ENCODE measurements at regions not wholly inside any gene's neighbourhood (a gene's known extent, or its start where the extent isn't known, plus 50 kb on each side); places are given as distances from the start of the nearest gene placed in this dataset.
"Not testable (repeated sequence)": the region's sequence is repeated elsewhere in the genome, so short reads cannot be mapped to it uniquely, and the experiment has no call there.

DNA sequence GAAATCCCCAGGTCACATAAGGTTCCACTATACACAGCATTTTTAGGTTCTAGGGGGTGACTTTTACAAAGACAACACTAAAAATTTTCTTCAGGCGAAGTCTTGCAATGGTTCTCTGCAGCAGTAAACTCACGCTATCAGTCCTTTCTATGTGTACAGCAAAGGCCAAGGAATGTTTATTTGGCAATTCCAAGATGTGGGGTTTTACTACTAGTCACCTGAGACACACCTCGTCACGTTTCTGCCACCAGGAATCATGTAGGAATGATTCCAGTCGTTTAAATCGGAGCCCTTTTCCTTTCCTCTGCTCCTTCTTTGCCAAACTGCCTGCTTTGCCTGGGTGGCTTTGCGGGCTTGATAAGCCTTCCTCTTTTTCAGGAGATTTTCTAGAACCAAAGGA, 75.9 kb upstream of the ENPEP start:
- no peak overlapping the region for H3K4me3 ChIP-seq
- ATAC-seq (no peak), DNase-seq (no peak)
- TF ChIP-seq, protein P1, sequence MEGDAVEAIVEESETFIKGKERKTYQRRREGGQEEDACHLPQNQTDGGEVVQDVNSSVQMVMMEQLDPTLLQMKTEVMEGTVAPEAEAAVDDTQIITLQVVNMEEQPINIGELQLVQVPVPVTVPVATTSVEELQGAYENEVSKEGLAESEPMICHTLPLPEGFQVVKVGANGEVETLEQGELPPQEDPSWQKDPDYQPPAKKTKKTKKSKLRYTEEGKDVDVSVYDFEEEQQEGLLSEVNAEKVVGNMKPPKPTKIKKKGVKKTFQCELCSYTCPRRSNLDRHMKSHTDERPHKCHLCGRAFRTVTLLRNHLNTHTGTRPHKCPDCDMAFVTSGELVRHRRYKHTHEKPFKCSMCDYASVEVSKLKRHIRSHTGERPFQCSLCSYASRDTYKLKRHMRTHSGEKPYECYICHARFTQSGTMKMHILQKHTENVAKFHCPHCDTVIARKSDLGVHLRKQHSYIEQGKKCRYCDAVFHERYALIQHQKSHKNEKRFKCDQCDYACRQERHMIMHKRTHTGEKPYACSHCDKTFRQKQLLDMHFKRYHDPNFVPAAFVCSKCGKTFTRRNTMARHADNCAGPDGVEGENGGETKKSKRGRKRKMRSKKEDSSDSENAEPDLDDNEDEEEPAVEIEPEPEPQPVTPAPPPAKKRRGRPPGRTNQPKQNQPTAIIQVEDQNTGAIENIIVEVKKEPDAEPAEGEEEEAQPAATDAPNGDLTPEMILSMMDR (IDR thresholded peaks at IDR 0.05): no peak
- no peak for TF ChIP-seq POLR2A (IDR thresholded peaks at IDR 0.05)
- H3K4me1 ChIP-seq: no peaks in the 10 kb centered on the region
- H3K27me3 ChIP-seq: no peaks in the 10 kb centered on the region
- intact Hi-C loops (cut with DNase I): no loop called here
- no peaks in the 10 kb centered on the region for H3K9me3 ChIP-seq
- H3K27ac ChIP-seq: no peak overlapping the region
- WGBS, 2 donors: 50 to 73% methylated on average over 7 of the region's 7 CpGs
- H3K36me3 ChIP-seq (replicated peaks in 1 of 2; ENCODE audit: insufficient read depth in 1 of 2, low read depth in 2 of 2): no peaks in the 10 kb centered on the region

DNA sequence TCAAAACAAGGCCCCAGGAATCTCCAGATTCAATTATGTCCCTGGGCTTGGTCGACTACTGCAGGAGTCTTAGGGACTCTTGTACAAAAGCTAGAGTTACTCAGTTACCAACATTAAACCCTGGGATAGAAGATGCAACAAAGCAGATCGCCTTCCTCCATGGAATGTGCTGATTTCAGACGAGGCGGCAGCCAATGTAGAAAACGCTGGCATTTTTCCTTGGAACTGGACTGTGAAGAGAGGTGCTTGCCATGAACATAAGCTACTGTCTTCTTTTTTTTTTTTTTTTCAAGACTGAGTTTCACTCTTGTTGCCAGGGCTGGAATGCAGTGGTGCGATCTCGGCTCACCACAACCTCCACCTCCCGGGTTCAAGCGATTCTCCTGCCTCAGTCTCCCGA, 76.9 kb upstream of the ENPEP start:
- WGBS, 2 donors: 73 to 79% methylated on average over 10 of the region's 10 CpGs
- H3K4me1 ChIP-seq; DNase-seq; H3K9me3 ChIP-seq; H3K36me3 ChIP-seq (replicated peaks in 1 of 2; ENCODE audit: insufficient read depth in 1 of 2, low read depth in 2 of 2); H3K4me3 ChIP-seq; intact Hi-C loops (cut with DNase I); ATAC-seq; H3K27ac ChIP-seq; H3K27me3 ChIP-seq: not testable (repeated sequence)

DNA sequence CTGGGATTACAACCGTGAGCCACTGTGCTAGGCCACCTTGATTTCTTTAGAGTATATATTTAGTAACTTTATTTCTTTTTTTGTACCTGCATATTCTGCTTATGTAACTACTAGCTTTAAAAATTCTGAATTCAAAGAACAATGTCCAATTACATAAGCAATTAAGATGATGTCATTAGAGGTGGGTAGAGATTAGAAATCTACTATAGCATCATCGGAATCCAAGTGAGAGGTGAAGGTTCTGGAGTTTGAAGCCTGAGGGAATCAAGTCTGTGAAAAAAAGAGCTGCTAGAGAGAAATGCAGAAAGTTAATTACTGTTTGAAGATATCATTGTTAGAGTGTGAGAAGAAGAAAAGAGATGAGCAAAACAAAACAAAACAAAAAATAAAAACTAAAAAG, 79.0 kb upstream of the ENPEP start:
- no peaks in the 10 kb centered on the region for H3K4me1 ChIP-seq
- TF ChIP-seq POLR2A (IDR thresholded peaks at IDR 0.05): no peak
- TF ChIP-seq, protein P1 (IDR thresholded peaks at IDR 0.05): no peak
- no peak overlapping the region for H3K4me3 ChIP-seq
- no peaks in the 10 kb centered on the region for H3K9me3 ChIP-seq
- intact Hi-C loops (cut with DNase I): no loop called here
- H3K27me3 ChIP-seq: no peaks in the 10 kb centered on the region
- DNase-seq: no peak
- no peak for ATAC-seq
- no peaks in the 10 kb centered on the region for H3K36me3 ChIP-seq (replicated peaks in 1 of 2; ENCODE audit: insufficient read depth in 1 of 2, low read depth in 2 of 2)
- WGBS, 2 donors: 85 to 88% methylated on average over 2 of the region's 2 CpGs
- H3K27ac ChIP-seq: no peak overlapping the region

DNA sequence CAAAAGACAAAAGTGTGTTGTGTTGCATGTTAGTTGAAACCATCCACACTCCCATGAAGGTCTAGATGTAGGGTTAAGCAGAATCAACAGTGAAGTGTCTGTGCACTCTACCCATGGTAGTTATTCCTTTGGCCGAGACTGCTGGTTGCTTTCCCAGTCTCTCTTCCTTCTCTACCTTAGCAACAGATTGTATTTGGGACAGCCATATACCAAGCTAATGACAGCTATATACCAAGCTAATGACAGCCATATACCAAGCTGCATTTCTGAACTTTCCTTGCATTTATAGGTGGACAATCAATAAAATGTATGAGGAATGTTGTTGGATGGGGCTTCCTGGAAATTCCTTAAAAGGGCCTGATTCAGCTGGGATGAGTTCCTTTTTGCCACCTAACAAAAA, 80.5 kb upstream of the ENPEP start:
- H3K4me3 ChIP-seq: no peak overlapping the region
- 75 to 89% methylated on average over 1 of the region's 1 CpG for WGBS, 2 donors
- no peak overlapping the region for H3K27ac ChIP-seq
- H3K9me3 ChIP-seq: no peaks in the 10 kb centered on the region
- no peak for ATAC-seq
- TF ChIP-seq POLR2A (IDR thresholded peaks at IDR 0.05): no peak
- TF ChIP-seq, protein P1 (IDR thresholded peaks at IDR 0.05): no peak
- no peaks in the 10 kb centered on the region for H3K36me3 ChIP-seq (replicated peaks in 1 of 2; ENCODE audit: insufficient read depth in 1 of 2, low read depth in 2 of 2)
- no peaks in the 10 kb centered on the region for H3K27me3 ChIP-seq
- intact Hi-C loops (cut with DNase I): no loop called here
- no peaks in the 10 kb centered on the region for H3K4me1 ChIP-seq
- DNase-seq: no peak

DNA sequence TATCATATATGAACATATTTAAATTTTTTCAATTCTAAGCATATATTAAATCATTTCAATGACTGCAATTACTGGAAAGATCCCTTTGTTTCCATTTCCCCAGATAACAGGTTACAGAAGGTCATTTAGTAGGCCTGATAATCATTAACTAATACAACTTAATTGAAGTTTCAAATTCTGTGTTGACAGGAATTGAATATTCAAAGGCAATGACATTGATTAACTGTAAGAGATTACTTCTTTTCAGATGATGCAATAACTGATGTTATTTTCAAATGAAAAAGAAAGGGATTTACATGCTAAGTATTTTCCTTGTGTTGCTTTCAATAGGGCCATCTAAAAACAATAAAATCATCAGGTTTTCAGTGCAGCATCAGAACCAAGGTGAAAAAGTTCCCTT, 81.1 kb upstream of the ENPEP start:
- DNase-seq: no peak
- Histone ChIP-seq H3K27me3 (no peaks in the 10 kb centered on the region), H3K36me3 (replicated peaks in 1 of 2; ENCODE audit: insufficient read depth in 1 of 2, low read depth in 2 of 2) (no peaks in the 10 kb centered on the region), H3K4me1 (no peaks in the 10 kb centered on the region), H3K4me3 (no peak overlapping the region), H3K9me3 (no peaks in the 10 kb centered on the region), H3K27ac (no peak overlapping the region)
- no peak for TF ChIP-seq POLR2A (IDR thresholded peaks at IDR 0.05)
- intact Hi-C loops (cut with DNase I): no loop called here
- ATAC-seq: no peak

DNA sequence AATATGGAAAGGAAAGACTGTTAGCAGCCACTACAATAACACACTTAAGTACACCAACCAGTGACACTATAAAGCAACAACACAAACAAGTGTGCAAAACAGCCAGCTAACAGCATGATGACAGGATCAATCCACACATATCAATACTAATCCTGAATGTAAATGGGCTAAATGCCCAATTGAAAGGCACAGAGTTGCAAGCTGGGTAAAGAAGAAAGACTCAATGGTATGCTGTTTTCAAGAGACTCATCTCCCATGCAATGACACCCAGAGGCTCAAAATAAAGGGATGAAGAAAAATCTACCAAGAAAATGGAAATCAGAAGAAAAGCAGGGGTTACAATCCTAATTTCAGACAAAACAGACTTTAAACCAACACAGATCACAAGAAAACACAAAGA, 94.2 kb upstream of the ENPEP start:
- TF ChIP-seq, protein P1 (IDR thresholded peaks at IDR 0.05): no peak
- TF ChIP-seq POLR2A (IDR thresholded peaks at IDR 0.05): no peak
- H3K4me1 ChIP-seq: no peaks in the 10 kb centered on the region
- no peaks in the 10 kb centered on the region for H3K36me3 ChIP-seq (replicated peaks in 1 of 2; ENCODE audit: insufficient read depth in 1 of 2, low read depth in 2 of 2)
- peaks cover 0 to 12% (median 0%) of the 10 kb centered on the region in 3 donors for H3K9me3 ChIP-seq
- DNase-seq (no peak), ATAC-seq (no peak)
- intact Hi-C loops (cut with DNase I): no loop called here
- no peak overlapping the region for H3K27ac ChIP-seq
- H3K4me3 ChIP-seq: no peak overlapping the region
- no peaks in the 10 kb centered on the region for H3K27me3 ChIP-seq
